ENCODE measurements at regions not wholly inside any gene's neighbourhood (a gene's known extent, or its start where the extent isn't known, plus 50 kb on each side); places are given as distances from the start of the nearest gene placed in this dataset.

DNA sequence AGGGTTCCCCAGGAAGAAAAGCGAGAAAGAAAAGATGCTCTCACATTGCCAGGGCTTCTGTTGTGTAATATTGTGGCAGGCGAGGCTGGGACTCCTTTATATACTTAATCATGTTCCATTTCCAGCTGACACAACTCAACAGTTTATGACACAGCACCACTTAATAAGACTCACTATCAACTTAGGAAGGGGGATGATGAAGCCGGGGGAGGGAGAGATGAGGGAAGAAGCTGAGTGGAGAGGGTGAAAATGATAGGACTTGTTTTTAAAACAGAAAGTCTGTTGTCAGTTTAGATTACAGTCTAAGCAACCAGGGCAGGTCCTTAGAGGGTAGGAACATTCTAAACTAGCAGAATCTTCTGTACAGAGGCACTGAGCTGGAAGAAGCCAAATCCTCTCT, 397.0 kb downstream of the NXPE2 start:
- no peak for DNase-seq (ENCODE audit: low read depth in 2 of 3, low spot score in 1 of 3)

DNA sequence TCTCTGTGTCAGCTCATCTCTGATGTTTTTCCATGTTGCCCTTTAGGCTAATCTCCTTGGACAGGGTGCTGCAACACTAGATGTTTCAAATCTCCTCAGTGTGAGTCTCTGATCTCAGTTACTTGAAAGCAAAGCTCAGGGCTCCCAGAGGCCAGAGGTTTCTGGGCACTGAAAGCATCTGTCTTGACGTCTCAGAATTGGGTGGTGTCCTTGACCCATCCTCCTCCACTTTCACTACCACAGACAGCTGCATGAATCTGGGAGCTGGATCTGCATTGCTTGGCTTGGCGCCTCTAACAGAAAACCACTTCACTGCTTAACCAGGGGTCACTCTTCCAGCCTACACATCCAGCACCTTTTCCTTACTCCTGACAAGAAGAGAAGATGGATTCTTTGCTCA, 399.4 kb downstream of the NXPE2 start:
- no peak for DNase-seq (ENCODE audit: low read depth in 2 of 3, low spot score in 1 of 3)

DNA sequence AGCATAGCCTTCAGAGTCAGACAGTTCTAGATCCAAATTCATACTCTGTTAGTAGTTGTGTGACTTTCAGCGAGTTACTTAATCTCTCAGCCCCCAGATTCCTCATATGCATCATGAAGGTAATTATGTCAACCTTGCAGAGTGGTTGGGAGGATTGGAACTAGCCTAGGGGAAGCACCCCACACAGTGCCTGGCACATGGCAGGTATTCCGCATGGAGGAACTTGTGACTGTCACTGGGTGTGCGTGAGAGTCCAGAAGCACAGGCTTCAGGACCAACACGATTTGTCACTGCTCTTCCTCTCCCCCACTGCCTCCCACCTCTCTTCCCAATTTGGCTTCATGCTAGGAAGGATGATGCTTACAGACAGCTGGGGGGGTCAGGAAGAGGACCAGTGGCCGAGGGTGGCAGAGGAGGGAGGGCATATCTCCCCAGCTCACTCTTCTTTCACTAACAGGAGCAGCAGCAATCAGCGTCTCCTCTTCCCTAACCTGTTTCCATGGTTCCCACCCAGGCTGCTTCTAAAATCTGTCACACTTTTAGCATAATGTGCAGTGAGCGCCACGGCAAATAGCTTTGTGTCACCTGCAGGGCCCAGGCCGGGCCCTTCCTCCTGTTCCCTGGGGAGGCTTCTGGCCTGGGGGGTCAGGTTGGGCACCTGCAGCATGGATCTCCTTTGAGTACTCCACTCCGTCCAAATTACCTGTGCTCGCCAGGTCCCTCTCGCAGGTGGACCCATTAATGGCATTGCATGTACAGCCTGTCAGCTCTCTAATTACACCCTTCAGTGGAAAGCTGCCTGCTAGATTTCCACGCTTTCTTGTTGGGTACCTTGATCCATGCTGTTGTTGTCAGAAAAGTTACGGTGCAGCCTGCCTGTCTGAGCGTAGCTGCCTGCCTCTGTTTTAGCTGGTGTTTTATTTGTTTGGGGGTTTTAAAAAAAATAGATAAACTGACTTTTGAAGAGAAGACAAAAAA, 400.4 kb downstream of the NXPE2 start:
- no peak for DNase-seq (ENCODE audit: low read depth in 2 of 3, low spot score in 1 of 3)

DNA sequence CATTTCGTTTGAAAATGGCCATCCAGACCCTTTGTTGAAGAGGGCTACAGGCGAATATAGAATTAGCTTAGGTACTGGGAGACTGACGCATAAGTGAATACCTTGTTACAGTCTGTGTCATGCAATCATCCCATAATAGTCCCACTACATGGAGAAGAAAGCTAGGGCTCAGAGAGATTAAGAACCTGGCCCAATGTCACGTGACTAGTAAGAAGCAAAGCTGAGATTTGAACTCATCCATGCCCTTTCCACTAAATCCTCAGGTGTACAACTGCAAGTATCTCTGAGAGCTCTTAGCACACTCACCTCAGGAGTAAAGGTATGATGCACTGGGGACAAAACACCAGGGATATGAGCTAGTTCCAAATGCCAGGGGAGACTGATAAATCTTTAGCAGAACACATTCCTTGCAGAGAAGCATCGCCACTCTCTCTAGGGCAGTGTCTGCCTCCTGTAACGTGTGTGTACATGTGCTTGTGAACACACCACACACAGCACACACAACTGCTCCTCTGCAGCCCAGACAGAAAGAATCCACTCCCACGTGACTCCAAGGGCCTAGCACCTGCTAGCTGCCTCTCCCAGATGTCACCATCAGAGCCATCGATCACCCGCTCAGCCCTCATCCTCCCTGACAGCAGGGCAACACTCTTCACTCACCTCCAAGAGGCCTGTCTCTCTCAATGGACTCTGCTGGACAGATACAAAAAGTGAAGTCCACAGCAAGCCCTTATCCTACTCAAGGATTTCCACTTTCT, 402.8 kb downstream of the NXPE2 start:
- no peak for DNase-seq (ENCODE audit: low read depth in 2 of 3, low spot score in 1 of 3)

DNA sequence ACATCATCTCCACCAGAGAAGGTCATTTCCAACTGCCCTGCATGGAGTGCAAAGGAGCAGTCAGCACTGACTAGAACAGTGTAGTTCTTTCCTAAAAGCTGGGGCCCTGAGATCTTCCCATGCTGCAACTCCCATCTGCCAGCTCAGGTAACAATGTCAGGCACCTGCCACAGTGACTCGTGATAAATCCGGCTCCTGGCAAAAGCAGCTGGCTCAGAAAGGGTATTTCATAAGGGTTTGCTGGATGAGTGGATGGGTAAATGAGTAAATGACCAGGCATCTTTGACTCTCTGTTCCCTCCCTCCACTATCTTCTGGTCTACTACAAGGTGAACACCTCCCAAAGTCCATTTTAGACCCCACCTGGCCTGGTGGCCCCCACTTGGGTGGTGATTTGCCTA, 403.6 kb downstream of the NXPE2 start:
- no peak for DNase-seq (ENCODE audit: low read depth in 2 of 3, low spot score in 1 of 3)

DNA sequence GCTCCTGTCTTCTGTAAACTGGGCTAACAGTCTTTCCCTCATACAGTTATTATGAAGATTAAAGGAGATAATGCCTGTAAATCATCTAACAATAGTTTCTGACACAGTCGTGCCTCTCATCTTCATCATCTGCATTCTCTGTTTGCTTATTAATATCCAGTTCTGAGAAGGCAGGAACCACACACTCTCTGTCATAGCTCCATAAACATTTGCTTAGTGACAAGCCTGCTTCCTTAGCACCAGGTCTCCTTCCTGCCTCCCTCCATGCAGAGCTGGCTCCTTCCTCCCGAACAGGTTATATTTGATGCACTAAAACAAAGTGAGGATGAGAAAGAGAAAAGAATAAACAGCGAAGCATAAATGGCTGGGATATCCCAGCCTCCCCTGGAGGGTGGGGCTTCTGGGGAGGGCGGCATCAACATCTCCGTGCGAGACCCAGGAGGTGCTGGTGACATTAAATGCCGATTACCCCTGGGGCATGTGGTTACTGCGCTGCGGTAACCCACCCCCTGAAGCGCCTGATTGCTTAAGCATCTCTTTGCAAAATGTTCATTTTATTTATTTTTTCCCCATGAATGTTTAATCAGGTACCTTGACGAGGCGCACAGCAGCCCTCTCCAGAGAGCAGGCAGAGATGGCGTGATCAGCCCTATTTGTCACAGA, 404.9 kb downstream of the NXPE2 start:
- no peak for DNase-seq (ENCODE audit: low read depth in 2 of 3, low spot score in 1 of 3)

DNA sequence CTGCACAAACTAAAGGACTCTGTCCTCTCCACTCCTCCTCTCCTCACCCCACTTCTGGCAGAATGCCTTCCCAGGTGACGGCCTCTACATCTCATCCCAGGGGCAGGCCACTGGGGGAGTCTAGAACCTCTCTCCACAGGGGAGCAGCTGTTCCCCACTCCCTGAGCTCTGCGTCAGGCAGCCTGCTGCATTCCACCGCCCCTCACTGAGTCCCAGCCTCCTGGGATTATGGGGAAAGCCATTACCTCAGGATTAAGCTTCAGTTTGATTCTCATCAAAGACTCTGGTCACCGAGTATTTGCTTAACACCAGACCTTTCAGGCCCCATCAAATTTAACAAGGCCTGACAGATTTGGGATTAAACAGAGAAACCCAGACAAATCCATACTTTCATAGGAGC, 405.9 kb downstream of the NXPE2 start:
- DNase-seq (ENCODE audit: low read depth in 2 of 3, low spot score in 1 of 3), result no peak

DNA sequence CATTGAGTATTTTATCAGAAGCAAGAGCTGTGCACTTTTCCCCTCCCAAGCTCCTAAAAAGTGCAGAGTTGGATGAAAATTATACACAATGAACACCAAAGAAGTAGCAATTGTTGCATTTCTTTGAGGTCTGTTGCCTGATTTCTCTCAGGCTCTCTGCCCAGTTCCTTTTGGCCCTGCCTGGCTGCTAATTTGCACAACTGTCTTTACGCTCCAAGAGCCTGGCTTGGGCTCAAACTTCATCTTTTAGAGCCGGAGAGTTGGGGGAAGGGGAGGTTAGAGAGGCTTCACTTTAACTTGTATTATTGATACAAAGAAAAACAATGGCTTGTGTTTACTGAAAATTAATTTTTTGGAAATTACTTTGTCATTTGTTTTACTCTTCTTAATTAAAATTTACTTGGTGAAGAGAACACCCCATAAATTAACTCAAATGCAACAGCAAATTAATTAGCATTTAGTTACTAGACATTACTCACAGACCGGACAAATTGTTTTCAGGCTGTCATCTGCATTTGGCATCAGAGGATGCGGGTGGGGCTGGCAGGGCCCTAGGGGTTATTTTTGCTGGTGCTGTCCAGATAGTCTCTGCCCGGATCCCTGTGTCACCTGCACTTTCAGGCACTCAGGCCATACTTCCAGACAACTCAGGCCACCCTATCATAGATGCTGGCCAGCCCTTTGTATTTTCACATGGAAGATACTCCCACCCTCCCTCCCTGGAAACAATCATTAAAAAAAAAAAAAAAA, 407.3 kb downstream of the NXPE2 start:
- DNase-seq (ENCODE audit: low read depth in 2 of 3, low spot score in 1 of 3), result no peak

DNA sequence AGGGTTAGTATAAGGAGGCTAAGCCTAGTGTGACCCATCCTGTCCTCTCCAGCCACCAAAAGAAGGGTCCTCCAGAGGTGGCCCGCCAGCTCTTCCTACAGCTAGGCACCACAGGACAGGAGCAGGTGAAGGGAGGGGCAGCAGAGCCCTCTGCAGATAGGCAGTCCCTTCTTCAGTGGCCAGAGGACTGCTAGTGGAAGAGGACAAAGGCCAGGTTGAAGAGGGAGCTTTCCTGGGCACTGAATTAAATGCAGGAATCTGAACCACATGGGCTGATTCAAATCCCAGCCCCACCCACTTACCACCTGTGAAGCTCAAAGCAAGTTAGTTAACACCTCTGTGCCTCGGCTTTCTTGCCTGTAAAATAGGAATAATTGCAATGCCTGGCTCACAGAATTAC, 409.5 kb downstream of the NXPE2 start:
- DNase-seq (ENCODE audit: low read depth in 2 of 3, low spot score in 1 of 3), result no peak

DNA sequence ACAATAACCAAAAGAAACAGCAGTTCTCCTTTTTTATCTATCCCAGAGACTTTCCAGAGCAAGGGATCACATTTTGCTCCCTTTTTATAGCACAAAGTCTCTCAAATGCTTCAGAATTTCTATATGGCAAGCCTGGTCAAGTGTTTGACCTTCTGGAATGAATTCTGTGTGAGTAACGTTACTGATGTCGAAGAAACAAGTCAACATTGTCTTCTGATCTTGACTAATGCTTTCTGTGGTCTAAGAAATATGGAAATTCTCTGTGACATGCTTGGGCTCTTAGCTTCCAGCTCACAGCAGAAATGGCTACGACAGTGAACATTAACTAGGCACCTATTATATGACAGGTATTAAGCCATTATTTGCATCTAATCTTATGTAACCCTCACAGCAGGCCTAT, 411.7 kb downstream of the CADM1 start:
- DNase-seq (ENCODE audit: low read depth in 2 of 3, low spot score in 1 of 3), result no peak

DNA sequence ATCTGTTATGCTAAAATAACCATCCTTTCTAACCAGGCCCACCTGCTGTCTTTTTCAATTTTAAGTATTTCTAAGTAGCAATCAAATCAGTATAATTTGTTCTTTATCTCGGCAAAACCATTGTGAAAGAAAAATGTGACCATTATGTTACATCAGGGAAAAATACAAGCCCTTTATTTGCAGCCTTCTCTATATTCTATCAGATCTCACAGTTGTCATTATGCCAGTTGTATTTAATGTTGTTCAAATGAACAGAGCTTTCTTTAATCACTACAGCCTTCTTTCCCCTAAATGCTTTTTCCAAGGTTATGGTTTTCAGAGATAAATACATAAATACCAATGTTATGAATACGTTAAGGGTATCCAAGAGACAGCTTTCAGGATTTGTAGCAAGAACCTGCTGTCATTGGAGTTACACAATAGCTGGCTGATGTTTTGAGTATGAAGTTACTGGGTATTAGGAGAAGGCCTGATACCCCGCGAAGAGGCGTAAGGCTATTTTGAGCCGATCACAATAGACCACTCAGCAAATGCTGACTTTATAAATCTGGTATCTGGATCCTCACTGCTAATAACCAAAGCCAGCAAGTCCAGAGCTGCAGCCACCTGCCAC, 406.3 kb downstream of the CADM1 start:
- DNase-seq (ENCODE audit: low read depth in 2 of 3, low spot score in 1 of 3), result no peak

DNA sequence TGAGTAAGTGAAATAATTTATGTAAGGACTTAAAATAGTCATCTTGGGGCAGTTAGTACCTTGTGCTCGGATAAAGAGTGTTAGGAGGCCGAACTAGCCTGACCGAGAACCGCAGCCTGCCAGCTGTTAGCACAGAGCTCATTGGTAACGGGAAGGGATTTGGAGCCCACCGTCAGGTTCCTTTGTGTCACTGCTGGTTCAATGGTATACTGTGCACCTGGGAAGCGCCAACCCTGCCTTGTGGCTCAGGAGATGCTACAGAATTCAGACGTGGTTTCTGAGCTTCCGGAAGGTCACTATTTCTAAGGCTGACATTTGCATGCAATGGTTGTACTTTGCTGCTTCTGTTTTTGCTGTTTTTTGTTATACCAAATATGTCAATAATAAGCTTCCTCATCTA, 403.5 kb downstream of the CADM1 start:
- no peak for DNase-seq (ENCODE audit: low read depth in 2 of 3, low spot score in 1 of 3)

DNA sequence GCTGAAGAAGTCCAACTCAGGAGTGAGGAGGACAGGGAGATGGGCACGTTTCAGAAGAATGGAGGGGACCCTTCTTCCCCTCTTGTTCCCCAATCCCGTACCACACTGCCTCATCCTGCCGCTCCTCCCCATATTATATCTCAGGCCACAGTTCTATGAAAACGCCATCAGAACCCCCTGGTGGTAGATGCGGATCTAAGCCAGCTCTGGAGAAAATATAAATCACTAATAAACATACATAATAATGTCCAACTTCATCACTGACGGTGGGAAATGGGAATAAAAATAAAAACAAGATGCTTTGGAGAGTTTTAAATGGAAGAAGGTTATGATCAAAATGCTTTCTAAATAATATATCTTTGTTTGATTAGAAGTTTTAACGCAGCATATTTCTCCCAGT, 400.3 kb downstream of the CADM1 start:
- no peak for DNase-seq (ENCODE audit: low read depth in 2 of 3, low spot score in 1 of 3)

DNA sequence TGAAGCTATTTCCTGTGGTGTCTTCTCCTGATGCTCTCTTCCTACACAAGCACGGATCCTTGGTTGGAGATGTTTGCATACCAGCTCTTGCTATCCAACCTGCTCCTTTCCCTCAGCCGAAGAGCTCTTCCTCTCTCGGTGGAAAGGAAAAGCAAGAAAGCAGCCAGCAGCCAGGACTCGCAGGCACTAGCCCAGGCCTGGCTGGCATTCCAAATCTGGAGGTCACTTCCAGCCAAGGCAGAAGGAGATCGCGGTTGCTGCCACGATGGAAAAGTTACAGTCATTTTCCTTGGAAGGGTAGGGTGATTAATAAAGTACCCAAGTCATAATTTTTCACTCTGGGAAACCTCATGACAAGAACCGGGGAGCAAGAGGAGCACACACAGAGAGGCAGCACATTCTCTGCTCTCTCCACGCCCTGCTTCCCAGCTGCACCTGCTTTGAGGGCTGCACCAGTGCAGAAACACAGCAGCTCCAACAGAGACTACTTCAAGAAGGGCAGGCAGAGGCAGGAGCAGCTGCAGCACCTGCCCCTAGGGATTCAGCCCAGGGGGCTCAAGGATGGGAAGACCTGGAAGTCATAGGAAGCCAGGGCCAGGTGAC, 399.3 kb downstream of the CADM1 start:
- DNase-seq (ENCODE audit: low read depth in 2 of 3, low spot score in 1 of 3), result no peak

DNA sequence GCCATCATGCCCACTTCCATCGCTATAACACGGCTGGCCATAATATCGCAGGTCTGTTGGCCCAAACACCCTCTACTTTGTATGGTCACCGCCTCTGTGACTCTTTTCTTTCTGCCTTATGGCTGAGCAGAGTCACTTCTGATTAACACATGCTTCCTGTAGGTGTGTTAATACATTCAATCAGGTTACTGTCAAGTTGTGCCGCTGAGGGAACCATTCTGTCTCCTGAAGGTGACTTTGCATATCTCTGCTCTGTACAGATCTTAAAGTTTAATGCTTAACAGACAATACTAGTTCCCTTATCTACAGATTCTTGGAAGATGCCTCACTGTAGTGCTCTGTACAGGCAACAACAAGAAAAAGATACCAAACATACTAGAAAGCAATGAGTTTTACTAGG, 393.1 kb downstream of the CADM1 start:
- no peak for DNase-seq (ENCODE audit: low read depth in 2 of 3, low spot score in 1 of 3)

DNA sequence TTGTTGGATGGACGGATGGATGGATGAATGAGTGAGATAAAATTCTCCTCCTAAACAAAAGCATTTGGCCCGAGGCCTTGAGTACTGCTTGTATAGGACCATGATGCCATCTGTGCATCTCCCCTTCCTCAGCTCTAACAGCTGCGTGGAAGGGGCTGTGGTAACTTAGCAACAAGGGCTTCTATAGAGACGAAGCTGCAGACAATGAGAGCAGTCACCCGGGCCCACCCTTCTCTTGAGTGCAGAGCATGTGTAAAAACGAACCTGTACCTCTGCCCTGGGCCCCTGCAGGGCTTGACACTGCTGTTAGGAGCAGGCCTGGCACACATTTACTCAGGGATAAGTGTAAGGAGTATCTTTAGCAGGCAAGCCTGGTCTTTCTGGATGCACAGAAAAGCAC, 391.5 kb downstream of the CADM1 start:
- DNase-seq (ENCODE audit: low read depth in 2 of 3, low spot score in 1 of 3), result no peak

DNA sequence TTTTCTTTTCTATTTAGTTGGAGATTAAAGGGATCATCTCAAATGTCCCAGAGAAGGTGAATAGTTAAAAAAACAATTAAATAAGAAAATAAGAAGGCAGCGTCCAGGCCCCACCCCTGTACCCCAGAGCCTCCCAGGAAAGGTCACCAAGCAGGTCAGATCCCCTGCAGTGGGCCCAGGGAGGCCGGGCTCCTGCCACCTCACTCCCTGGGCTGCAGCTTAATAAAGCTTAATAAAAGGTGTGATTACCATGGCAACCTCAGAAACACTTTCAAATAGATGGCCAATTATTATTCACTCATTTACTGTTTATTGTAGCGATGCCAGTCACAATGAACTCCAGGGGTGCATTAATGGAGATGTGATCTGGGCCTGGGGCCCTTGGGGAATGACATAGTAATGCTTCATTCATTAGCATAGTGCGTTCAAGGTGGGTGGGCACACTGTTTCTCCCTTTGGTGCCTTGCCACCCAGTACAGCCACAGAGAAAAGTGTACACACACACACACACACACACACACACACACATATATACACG, 386.2 kb downstream of the CADM1 start:
- no peak for DNase-seq (ENCODE audit: low read depth in 2 of 3, low spot score in 1 of 3)

DNA sequence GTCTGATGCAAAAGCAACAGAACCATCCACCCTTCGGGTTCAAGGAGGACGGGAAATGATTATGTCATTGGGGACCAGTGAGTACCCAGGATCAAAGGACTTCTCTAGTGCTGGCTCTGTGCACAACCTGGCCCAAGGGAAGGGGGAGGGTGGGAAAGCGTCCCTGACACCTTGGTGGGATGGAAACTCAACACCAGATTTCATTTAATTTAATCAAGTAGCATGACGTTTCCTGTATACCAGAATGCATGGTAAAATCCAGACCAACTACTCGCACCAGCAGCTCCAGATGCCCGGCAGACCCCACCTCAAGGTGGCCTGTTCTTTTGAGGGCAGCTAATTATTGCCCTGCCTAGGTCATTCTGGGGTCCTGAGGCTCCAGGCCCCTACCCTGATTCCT, 385.1 kb downstream of the CADM1 start:
- no peak for DNase-seq (ENCODE audit: low read depth in 2 of 3, low spot score in 1 of 3)

All from stimulated activated CD4-positive, alpha-beta T cell treated with anti-CD3 and anti-CD28 coated beads, Interleukin-12 subunit alpha, Interleukin-12 subunit beta, amount 100 ng/mL, for 48 hours (primary cell).